ENCODE measurements at regions not wholly inside any gene's neighbourhood (a gene's known extent, or its start where the extent isn't known, plus 50 kb on each side); places are given as distances from the start of the nearest gene placed in this dataset.

- Histone ChIP-seq H3K4me3 (ENCODE audit: extremely low read depth in 1 of 4, insufficient read depth in 2 of 4, low read depth in 3 of 4, low read length in 4 of 4) (no peak overlapping the region), H3K23ac (ENCODE audit: insufficient read length) (no peak overlapping the region), H2BK5ac (ENCODE audit: low read depth, low read length) (no peak overlapping the region), H3K79me2 (ENCODE audit: control insufficient read depth in 1 of 2, insufficient read depth in 2 of 2, low read length in 2 of 2) (no peaks in the 10 kb centered on the region), H3K18ac (ENCODE audit: extremely low read depth, low read length) (no peak overlapping the region), H3K79me1 (ENCODE audit: low read depth, low read length) (no peaks in the 10 kb centered on the region), H2AK5ac (ENCODE audit: low read depth, low read length) (no peak overlapping the region), H3K27me3 (replicated peaks in 1 of 4; ENCODE audit: control insufficient read depth in 3 of 4, extremely low read depth in 1 of 4, insufficient read depth in 3 of 4, low read length in 3 of 4) (no peaks in the 10 kb centered on the region), H2AFZ (ENCODE audit: low read length) (no peak overlapping the region), H4K8ac (ENCODE audit: extremely low read depth, insufficient read depth, low read length) (peak overlapping the region; percentile 25; the same call in 1 of the 2 replicates), H2BK20ac (ENCODE audit: low read length) (no peak overlapping the region), H3K9ac (replicated peaks in 1 of 4; ENCODE audit: extremely low read depth in 1 of 4, low read depth in 3 of 4, low read length in 3 of 4) (no peak overlapping the region), H3K56ac (replicated peaks; ENCODE audit: insufficient read length, low read depth, low read length) (peak overlapping the region; percentile 7), H4K5ac (ENCODE audit: insufficient read length, low read depth, low read length) (no peak overlapping the region), H3K9me3 (ENCODE audit: insufficient read depth in 2 of 2, low read depth in 1 of 2, low read length in 1 of 2) (no peaks in the 10 kb centered on the region), H3K27ac (ENCODE audit: low read depth, low read length) (no peak overlapping the region), H4K91ac (replicated peaks; ENCODE audit: insufficient read length, low read length) (no peak overlapping the region), H3K4me1 (replicated peaks in 1 of 4; ENCODE audit: control insufficient read depth in 3 of 4, insufficient read depth in 4 of 4, low read length in 3 of 4) (no peaks in the 10 kb centered on the region), H2BK12ac (ENCODE audit: low read depth, low read length) (no peak overlapping the region), H3K14ac (ENCODE audit: insufficient read length) (no peak overlapping the region), H3K4ac (replicated peaks; ENCODE audit: insufficient read length, low read depth, low read length) (no peak overlapping the region), H3K36me3 (ENCODE audit: control insufficient read depth in 2 of 4, insufficient read depth in 4 of 4, low read length in 3 of 4) (no peaks in the 10 kb centered on the region), H4K20me1 (replicated peaks in 1 of 2; ENCODE audit: control insufficient read depth in 1 of 2, insufficient read depth in 2 of 2, low read length in 2 of 2) (no peaks in the 10 kb centered on the region), H2BK15ac (ENCODE audit: low read length) (no peak overlapping the region), H2BK120ac (replicated peaks; ENCODE audit: low read depth, low read length) (no peak overlapping the region), H3K23me2 (ENCODE audit: low read depth, low read length) (no peaks in the 10 kb centered on the region), H3K4me2 (ENCODE audit: insufficient read depth in 1 of 2, low read depth in 2 of 2, low read length in 2 of 2) (no peak overlapping the region)
- 100% methylated on average over 3 of the region's 3 CpGs; no CpG with 5 or more reads in 1 of the 2 experiments for WGBS, 2 experiments (ENCODE audit: extremely low coverage in 1 of 2, insufficient coverage in 1 of 2, insufficient read length in 1 of 2, insufficient replicate concordance in 2 of 2, low coverage in 1 of 2, low lambda C conversion rate in 2 of 2, missing lambda C conversion rate in 1 of 2)
- DNase-seq (ENCODE audit: low read depth in 1 of 2, low spot score in 2 of 2) (no peak), FAIRE-seq (no peak)
- POLR2A ChIA-PET (ENCODE audit: partially characterized antibody), result no interaction called here
- TF ChIP-seq ZNF274 (IDR thresholded peaks at IDR 0.05; ENCODE audit: borderline replicate concordance, extremely low read depth, low read length) (no peak), POLR2A (IDR thresholded peaks at IDR 0.05; ENCODE audit: control extremely low read depth in 1 of 2, low read depth in 2 of 2, low read length in 2 of 2) (no peak), YY1 (IDR thresholded peaks at IDR 0.05; ENCODE audit: low read depth, low read length) (no peak), SAP30 (IDR thresholded peaks at IDR 0.05; ENCODE audit: insufficient read depth, insufficient replicate concordance, low read length) (no peak)
- TF ChIP-seq, protein P1, sequence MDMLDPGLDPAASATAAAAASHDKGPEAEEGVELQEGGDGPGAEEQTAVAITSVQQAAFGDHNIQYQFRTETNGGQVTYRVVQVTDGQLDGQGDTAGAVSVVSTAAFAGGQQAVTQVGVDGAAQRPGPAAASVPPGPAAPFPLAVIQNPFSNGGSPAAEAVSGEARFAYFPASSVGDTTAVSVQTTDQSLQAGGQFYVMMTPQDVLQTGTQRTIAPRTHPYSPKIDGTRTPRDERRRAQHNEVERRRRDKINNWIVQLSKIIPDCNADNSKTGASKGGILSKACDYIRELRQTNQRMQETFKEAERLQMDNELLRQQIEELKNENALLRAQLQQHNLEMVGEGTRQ (IDR thresholded peaks at IDR 0.05; ENCODE audit: low read length), result no peak
- CTCF ChIA-PET (ENCODE audit: partially characterized antibody), result no interaction called here
These were observed 276.3 kb downstream of the HNRNPD start for GRCh38 chr4:82097504-82097903.

Data from H1 (cell line).